OCI-LY7 (cell line): ENCODE measurements at regions not wholly inside any gene's neighbourhood (a gene's known extent, or its start where the extent isn't known, plus 50 kb on each side); places are given as distances from the start of the nearest gene placed in this dataset.

Source experiments
- CTCF ChIP-seq: fragments of 200-600 bp; sonication (generic); conservative IDR thresholded peaks from 2 replicates; pipeline ENCODE4 v1.5.1; 2014; ENCODE audit warnings: mild to moderate bottlenecking, antibody characterized with exemption, low read length, moderate library complexity, mixed read lengths
- EZH2phosphoT487 ChIP-seq: fragments of 200-600 bp; sonication (generic); IDR thresholded peaks from 2 replicates; pipeline ENCODE4 v1.6.1; 2018; ENCODE audit warnings: low read depth, borderline replicate concordance, mild to moderate bottlenecking, mixed run types, antibody characterized with exemption, low read length, moderate library complexity, mixed read lengths

- TF ChIP-seq CTCF (no peak), EZH2phosphoT487 (no peak)
Measured at GRCh38 chr13:68439817-68440216, 1209.7 kb upstream of the PCDH9 start.
